ENCODE measurements at regions not wholly inside any gene's neighbourhood (a gene's known extent, or its start where the extent isn't known, plus 50 kb on each side); places are given as distances from the start of the nearest gene placed in this dataset.

- no peak for DNase-seq
These were observed 272.9 kb downstream of the PPP1R2C start for GRCh38 chrX:42505016-42505415.

- DNase-seq: no peak
These were observed 278.3 kb downstream of the PPP1R2C start for GRCh38 chrX:42499620-42500019.

- DNase-seq: no peak
These were observed 280.6 kb downstream of the PPP1R2C start for GRCh38 chrX:42497356-42497755.

GRCh38 chrX:42496239-42496638 lies 281.7 kb downstream of the PPP1R2C start:
- no peak for DNase-seq

- no peak for DNase-seq
These were observed 282.8 kb downstream of the PPP1R2C start for GRCh38 chrX:42495139-42495538.

- DNase-seq: no peak
These were observed 286.6 kb downstream of the PPP1R2C start for GRCh38 chrX:42491137-42491907.

- no peak for DNase-seq
These were observed 287.9 kb downstream of the PPP1R2C start for GRCh38 chrX:42490111-42490510.

GRCh38 chrX:42485601-42486000 lies 292.4 kb downstream of the PPP1R2C start:
- no peak for DNase-seq

GRCh38 chrX:42484233-42484632 lies 293.7 kb downstream of the PPP1R2C start:
- no peak for DNase-seq

GRCh38 chrX:42477396-42477795 lies 300.6 kb downstream of the PPP1R2C start:
- DNase-seq: no peak

GRCh38 chrX:42472727-42473126 lies 305.2 kb downstream of the PPP1R2C start:
- no peak for DNase-seq

- no peak for DNase-seq
These were observed 311.5 kb downstream of the PPP1R2C start for GRCh38 chrX:42466332-42467046.

- no peak for DNase-seq
These were observed 312.1 kb downstream of the PPP1R2C start for GRCh38 chrX:42465821-42466220.

- no peak for DNase-seq
These were observed 314.1 kb downstream of the PPP1R2C start for GRCh38 chrX:42463706-42464490.

- no peak for DNase-seq
These were observed 315.0 kb downstream of the PPP1R2C start for GRCh38 chrX:42462917-42463316.

GRCh38 chrX:42460706-42461105 lies 317.3 kb downstream of the PPP1R2C start:
- DNase-seq: no peak

- DNase-seq: no peak
These were observed 318.2 kb downstream of the PPP1R2C start for GRCh38 chrX:42459735-42460134.

GRCh38 chrX:42456176-42456700 lies 321.7 kb downstream of the PPP1R2C start:
- no peak for DNase-seq

GRCh38 chrX:42450228-42450627 lies 327.7 kb downstream of the PPP1R2C start:
- DNase-seq: no peak

GRCh38 chrX:42443267-42443666 lies 334.7 kb downstream of the PPP1R2C start:
- DNase-seq: no peak

GRCh38 chrX:42442745-42443144 lies 335.2 kb downstream of the PPP1R2C start:
- DNase-seq: no peak

GRCh38 chrX:42437211-42437610 lies 340.8 kb downstream of the PPP1R2C start:
- DNase-seq: no peak

- no peak for DNase-seq
These were observed 343.4 kb downstream of the PPP1R2C start for GRCh38 chrX:42434458-42435166.

Data from effector CD4-positive, alpha-beta T cell (primary cell).